ENCODE measurements at regions not wholly inside any gene's neighbourhood (a gene's known extent, or its start where the extent isn't known, plus 50 kb on each side); places are given as distances from the start of the nearest gene placed in this dataset.
A peak's percentile ranks its signal among the peaks of the same experiment; 100 is the strongest.

- H3K4me3 ChIP-seq (ENCODE audit: control insufficient read depth, low read depth, low read length) = no peak overlapping the region
- peak; percentile 60 for DNase-seq (ENCODE audit: low read depth)
Measured at GRCh38 chr11:32297611-32298011, 137.7 kb downstream of the WT1 start.

GRCh38 chr11:32302826-32303225 is 132.5 kb downstream of the WT1 start:
- H3K4me3 ChIP-seq (ENCODE audit: control insufficient read depth, low read depth, low read length) = no peak overlapping the region
- no peak for DNase-seq (ENCODE audit: low read depth)
- TF ChIP-seq, protein P1, sequence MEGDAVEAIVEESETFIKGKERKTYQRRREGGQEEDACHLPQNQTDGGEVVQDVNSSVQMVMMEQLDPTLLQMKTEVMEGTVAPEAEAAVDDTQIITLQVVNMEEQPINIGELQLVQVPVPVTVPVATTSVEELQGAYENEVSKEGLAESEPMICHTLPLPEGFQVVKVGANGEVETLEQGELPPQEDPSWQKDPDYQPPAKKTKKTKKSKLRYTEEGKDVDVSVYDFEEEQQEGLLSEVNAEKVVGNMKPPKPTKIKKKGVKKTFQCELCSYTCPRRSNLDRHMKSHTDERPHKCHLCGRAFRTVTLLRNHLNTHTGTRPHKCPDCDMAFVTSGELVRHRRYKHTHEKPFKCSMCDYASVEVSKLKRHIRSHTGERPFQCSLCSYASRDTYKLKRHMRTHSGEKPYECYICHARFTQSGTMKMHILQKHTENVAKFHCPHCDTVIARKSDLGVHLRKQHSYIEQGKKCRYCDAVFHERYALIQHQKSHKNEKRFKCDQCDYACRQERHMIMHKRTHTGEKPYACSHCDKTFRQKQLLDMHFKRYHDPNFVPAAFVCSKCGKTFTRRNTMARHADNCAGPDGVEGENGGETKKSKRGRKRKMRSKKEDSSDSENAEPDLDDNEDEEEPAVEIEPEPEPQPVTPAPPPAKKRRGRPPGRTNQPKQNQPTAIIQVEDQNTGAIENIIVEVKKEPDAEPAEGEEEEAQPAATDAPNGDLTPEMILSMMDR (conservative IDR thresholded peaks at IDR 0.05; ENCODE audit: control insufficient read depth, insufficient read depth, low read depth, low read length) = no peak

More at GRCh38 chr11:32297611-32298011, 137.7 kb downstream of the WT1 start:
- TF ChIP-seq, protein P1 (conservative IDR thresholded peaks at IDR 0.05; ENCODE audit: control insufficient read depth, insufficient read depth, low read depth, low read length) = peak; percentile 16

GRCh38 chr11:32304521-32304920 is 130.8 kb downstream of the WT1 start:
- no peak overlapping the region for H3K4me3 ChIP-seq (ENCODE audit: control insufficient read depth, low read depth, low read length)
- DNase-seq (ENCODE audit: low read depth) = no peak
- TF ChIP-seq, protein P1 (conservative IDR thresholded peaks at IDR 0.05; ENCODE audit: control insufficient read depth, insufficient read depth, low read depth, low read length) = no peak

DNA sequence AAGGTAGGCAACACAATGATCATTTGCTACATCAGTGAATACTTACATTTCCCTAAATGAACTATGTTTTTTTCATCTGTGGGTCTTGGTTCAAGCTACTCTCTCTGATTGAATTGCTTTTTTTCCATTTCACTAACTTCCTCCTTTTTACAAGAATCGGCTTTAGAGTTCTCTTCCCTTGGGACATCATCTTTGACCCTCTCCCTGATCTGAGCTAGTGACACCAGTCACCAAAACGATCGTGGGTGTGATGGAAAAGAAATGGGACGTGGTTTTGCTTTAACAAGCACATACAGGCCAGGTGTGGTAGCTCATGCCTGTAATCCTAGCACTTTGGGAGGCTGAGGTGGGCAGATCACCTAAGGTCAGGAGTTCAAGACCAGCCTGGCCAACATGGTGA is 129.9 kb downstream of the WT1 start:
- TF ChIP-seq, protein P1 (conservative IDR thresholded peaks at IDR 0.05; ENCODE audit: control insufficient read depth, insufficient read depth, low read depth, low read length) = no peak

GRCh38 chr11:32307471-32307870 is 127.9 kb downstream of the WT1 start:
- DNase-seq (ENCODE audit: low read depth) = no peak
- TF ChIP-seq, protein P1 (conservative IDR thresholded peaks at IDR 0.05; ENCODE audit: control insufficient read depth, insufficient read depth, low read depth, low read length) = no peak
- no peak overlapping the region for H3K4me3 ChIP-seq (ENCODE audit: control insufficient read depth, low read depth, low read length)

More for the DNA sequence above, 129.9 kb downstream of the WT1 start:
- H3K4me3 ChIP-seq (ENCODE audit: control insufficient read depth, low read depth, low read length) = no peak overlapping the region
- no peak for DNase-seq (ENCODE audit: low read depth)

GRCh38 chr11:32307913-32308312 is 127.4 kb downstream of the WT1 start:
- no peak overlapping the region for H3K4me3 ChIP-seq (ENCODE audit: control insufficient read depth, low read depth, low read length)
- DNase-seq (ENCODE audit: low read depth) = no peak
- TF ChIP-seq, protein P1 (conservative IDR thresholded peaks at IDR 0.05; ENCODE audit: control insufficient read depth, insufficient read depth, low read depth, low read length) = no peak
